ENCODE measurements at regions not wholly inside any gene's neighbourhood (a gene's known extent, or its start where the extent isn't known, plus 50 kb on each side); places are given as distances from the start of the nearest gene placed in this dataset.

GRCh38 chr14:71652368-71652767 lies 279.9 kb upstream of the RGS6 start:
- Histone ChIP-seq H3K4me3 (replicated peaks; ENCODE audit: insufficient read depth, low read length) (no peak overlapping the region), H3K27me3 (ENCODE audit: insufficient read depth, poor library complexity, severe bottlenecking) (no peaks in the 10 kb centered on the region), H3K27ac (replicated peaks) (no peak overlapping the region)
- TF ChIP-seq REST (IDR thresholded peaks at IDR 0.05; ENCODE audit: insufficient replicate concordance, low read depth), result no peak
- no peak for DNase-seq (ENCODE audit: low read depth in 1 of 2, low spot score in 1 of 2)

DNA sequence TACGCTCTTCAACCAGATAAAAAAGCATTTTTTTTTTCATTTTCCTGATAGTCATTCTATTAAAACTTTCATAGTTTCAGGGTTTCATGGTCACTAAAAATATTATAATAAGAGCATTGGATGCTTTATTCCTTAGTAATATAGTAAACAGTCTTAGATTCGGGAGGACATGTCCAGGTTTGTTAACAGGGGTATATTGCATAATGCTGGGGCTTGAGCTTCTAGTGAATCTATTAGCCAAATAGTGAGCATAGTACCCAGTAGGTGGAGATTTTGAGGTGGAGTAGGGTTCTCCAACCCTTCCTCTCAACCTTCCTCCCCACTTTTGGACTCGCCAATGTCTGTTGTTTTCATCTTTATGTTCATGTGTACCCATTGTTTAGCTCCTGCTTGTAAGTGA lies 277.4 kb upstream of the RGS6 start:
- H3K27ac ChIP-seq (replicated peaks), result no peak overlapping the region
- DNase-seq (ENCODE audit: low read depth in 1 of 2, low spot score in 1 of 2), result no peak
- H3K4me3 ChIP-seq (replicated peaks; ENCODE audit: insufficient read depth, low read length), result no peak overlapping the region
- no peak for TF ChIP-seq REST (IDR thresholded peaks at IDR 0.05; ENCODE audit: insufficient replicate concordance, low read depth)
- no peak for TF ChIP-seq POLR2AphosphoS5 (IDR thresholded peaks at IDR 0.05; ENCODE audit: low read depth)
- no peak for TF ChIP-seq GABPA (IDR thresholded peaks at IDR 0.05; ENCODE audit: low read depth)
- no peak for TF ChIP-seq SPI1 (IDR thresholded peaks at IDR 0.05; ENCODE audit: borderline replicate concordance, low read depth)
- no peak for TF ChIP-seq CTCF (IDR thresholded peaks at IDR 0.05; ENCODE audit: insufficient read depth, low read length)
- no peaks in the 10 kb centered on the region for H3K27me3 ChIP-seq (ENCODE audit: insufficient read depth, poor library complexity, severe bottlenecking)

- Histone ChIP-seq H3K27me3 (ENCODE audit: insufficient read depth, poor library complexity, severe bottlenecking) (no peaks in the 10 kb centered on the region), H3K27ac (replicated peaks) (no peak overlapping the region), H3K4me3 (replicated peaks; ENCODE audit: insufficient read depth, low read length) (no peak overlapping the region)
- DNase-seq (ENCODE audit: low read depth in 1 of 2, low spot score in 1 of 2), result no peak
- TF ChIP-seq SPI1 (IDR thresholded peaks at IDR 0.05; ENCODE audit: borderline replicate concordance, low read depth) (no peak), POLR2AphosphoS5 (IDR thresholded peaks at IDR 0.05; ENCODE audit: low read depth) (no peak), REST (IDR thresholded peaks at IDR 0.05; ENCODE audit: insufficient replicate concordance, low read depth) (no peak), GABPA (IDR thresholded peaks at IDR 0.05; ENCODE audit: low read depth) (no peak), CTCF (IDR thresholded peaks at IDR 0.05; ENCODE audit: insufficient read depth, low read length) (no peak)
Observed at GRCh38 chr14:71658261-71658860, 273.9 kb upstream of the RGS6 start.
